ENCODE measurements at regions not wholly inside any gene's neighbourhood (a gene's known extent, or its start where the extent isn't known, plus 50 kb on each side); places are given as distances from the start of the nearest gene placed in this dataset.

GRCh38 chr2:46829231-46829995 is 86.2 kb downstream of the MCFD2 start:
- 79% methylated on average over 12 of the region's 12 CpGs for WGBS (ENCODE audit: missing lambda C conversion rate)
- DNase-seq (ENCODE audit: low read depth in 1 of 2, low spot score in 1 of 2) = no peak
- no peak for ATAC-seq
- ChIA-PET CTCF (no interaction called here), POLR2A (no interaction called here)
- Histone ChIP-seq H3K4me1 (peaks cover 15% of the 10 kb centered on the region; the same call in 1 of the 3 replicates), H3K9me3 (peaks cover 10% of the 10 kb centered on the region; the same call in 2 of the 3 replicates), H3K4me3 (no peak overlapping the region), H3K4me2 (no peak overlapping the region), H3K27ac (0 out of 6 replicates have a peak overlapping the region, but pooled peaks of 1 of the 2 experiments have one; percentile 1)
- FAIRE-seq = no peak
- TF ChIP-seq POLR2A (IDR thresholded peaks at IDR 0.05; ENCODE audit: low read length) (peak; percentile 6; the same call in 1 of the 2 replicates), NR3C1 (IDR thresholded peaks at IDR 0.05) (no peak)

- no peak overlapping the region for H3K4me2 ChIP-seq
- ChIA-PET CTCF (interaction anchor here (0.9 kb wide), 1 partner anchor 15 kb away, joined by 3 read pairs; no protein-coding TSS in a partner anchor), POLR2A (no interaction called here)
- H3K27ac ChIP-seq = peak overlapping the region in 1 of 2 experiments; percentile 60; a peak in 2 of 6 replicates
- peaks cover 10% of the 10 kb centered on the region; the same call in 2 of the 3 replicates for H3K9me3 ChIP-seq
- TF ChIP-seq, protein P1, sequence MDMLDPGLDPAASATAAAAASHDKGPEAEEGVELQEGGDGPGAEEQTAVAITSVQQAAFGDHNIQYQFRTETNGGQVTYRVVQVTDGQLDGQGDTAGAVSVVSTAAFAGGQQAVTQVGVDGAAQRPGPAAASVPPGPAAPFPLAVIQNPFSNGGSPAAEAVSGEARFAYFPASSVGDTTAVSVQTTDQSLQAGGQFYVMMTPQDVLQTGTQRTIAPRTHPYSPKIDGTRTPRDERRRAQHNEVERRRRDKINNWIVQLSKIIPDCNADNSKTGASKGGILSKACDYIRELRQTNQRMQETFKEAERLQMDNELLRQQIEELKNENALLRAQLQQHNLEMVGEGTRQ (IDR thresholded peaks at IDR 0.05) = no peak
- TF ChIP-seq ATOH8 (CRISPR knock-in tag; IDR thresholded peaks at IDR 0.05; ENCODE audit: low read depth) (no peak), HEYL (CRISPR knock-in tag; IDR thresholded peaks at IDR 0.05) (no peak)
- FAIRE-seq (no peak), DNase-seq (ENCODE audit: low read depth in 1 of 2, low spot score in 1 of 2) (no peak), ATAC-seq (no peak)
- WGBS (ENCODE audit: missing lambda C conversion rate) = 77% methylated on average over 2 of the region's 2 CpGs
- no peak overlapping the region for H3K4me3 ChIP-seq
- H3K4me1 ChIP-seq = peaks cover 15% of the 10 kb centered on the region; the same call in 1 of the 3 replicates
Observed at GRCh38 chr2:46828491-46829230, 86.9 kb downstream of the MCFD2 start.

DNA sequence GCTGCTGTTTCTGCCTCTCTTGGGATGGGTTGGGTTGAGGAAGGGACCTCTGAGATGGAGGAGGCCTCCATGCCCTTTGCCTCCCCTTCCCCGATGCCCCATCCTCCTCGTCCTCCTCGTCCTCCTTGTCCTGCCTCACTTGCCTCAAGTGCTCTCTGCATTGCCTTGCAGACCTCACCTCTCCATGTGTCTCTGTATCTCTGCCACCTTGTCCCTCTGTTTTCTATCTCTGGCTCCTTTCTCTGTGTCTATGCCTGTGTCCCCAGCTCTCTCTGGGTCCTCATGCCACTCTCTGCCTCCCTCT is 87.5 kb downstream of the MCFD2 start:
- DNase-seq (ENCODE audit: low read depth in 1 of 2, low spot score in 1 of 2) (no peak), ATAC-seq (no peak), FAIRE-seq (no peak)
- Histone ChIP-seq H3K9me3 (peaks cover 10% of the 10 kb centered on the region; the same call in 2 of the 3 replicates), H3K4me1 (peaks cover 15% of the 10 kb centered on the region; the same call in 1 of the 3 replicates), H3K27ac (peak overlapping the region in 1 of 2 experiments; percentile 60; a peak in 3 of 6 replicates), H3K4me3 (no peak overlapping the region), H3K4me2 (no peak overlapping the region)
- ChIA-PET CTCF (interaction anchor here (0.8 to 0.9 kb wide), 2 partner anchors 15 to 17 kb away, joined by 3 read pairs; no protein-coding TSS in a partner anchor), POLR2A (no interaction called here)
- WGBS (ENCODE audit: missing lambda C conversion rate) = 89% methylated on average over 3 of the region's 3 CpGs
- TF ChIP-seq MAZ (IDR thresholded peaks at IDR 0.05; ENCODE audit: borderline replicate concordance, low read depth, low read length) (no peak), ZSCAN20 (CRISPR knock-in tag; IDR thresholded peaks at IDR 0.05) (no peak), HMGXB4 (CRISPR knock-in tag; IDR thresholded peaks at IDR 0.05; ENCODE audit: borderline replicate concordance) (no peak), NPAS2 (CRISPR knock-in tag; IDR thresholded peaks at IDR 0.05; ENCODE audit: borderline replicate concordance) (no peak), HEYL (CRISPR knock-in tag; IDR thresholded peaks at IDR 0.05) (no peak), PHF8 (IDR thresholded peaks at IDR 0.05; ENCODE audit: borderline replicate concordance, low read depth) (no peak), POLR2A (IDR thresholded peaks at IDR 0.05; ENCODE audit: low read length) (no peak), RAD21 (conservative IDR thresholded peaks at IDR 0.05 in 1 of 2, IDR thresholded peaks at IDR 0.05 in 1 of 2) (no peak), CEBPB (IDR thresholded peaks at IDR 0.05) (no peak), KDM1A (IDR thresholded peaks at IDR 0.05; ENCODE audit: low read depth) (no peak), HOXB5 (CRISPR knock-in tag; IDR thresholded peaks at IDR 0.05) (no peak), JUNB (IDR thresholded peaks at IDR 0.05) (no peak), BHLHE40 (IDR thresholded peaks at IDR 0.05; ENCODE audit: low read depth, low read length) (no peak), HOXB13 (CRISPR knock-in tag; IDR thresholded peaks at IDR 0.05; ENCODE audit: low read depth) (no peak)
- TF ChIP-seq, protein P2, sequence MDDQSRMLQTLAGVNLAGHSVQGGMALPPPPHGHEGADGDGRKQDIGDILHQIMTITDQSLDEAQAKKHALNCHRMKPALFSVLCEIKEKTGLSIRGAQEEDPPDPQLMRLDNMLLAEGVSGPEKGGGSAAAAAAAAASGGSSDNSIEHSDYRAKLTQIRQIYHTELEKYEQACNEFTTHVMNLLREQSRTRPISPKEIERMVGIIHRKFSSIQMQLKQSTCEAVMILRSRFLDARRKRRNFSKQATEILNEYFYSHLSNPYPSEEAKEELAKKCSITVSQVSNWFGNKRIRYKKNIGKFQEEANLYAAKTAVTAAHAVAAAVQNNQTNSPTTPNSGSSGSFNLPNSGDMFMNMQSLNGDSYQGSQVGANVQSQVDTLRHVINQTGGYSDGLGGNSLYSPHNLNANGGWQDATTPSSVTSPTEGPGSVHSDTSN (IDR thresholded peaks at IDR 0.05) = no peak
- TF ChIP-seq, protein P3, sequence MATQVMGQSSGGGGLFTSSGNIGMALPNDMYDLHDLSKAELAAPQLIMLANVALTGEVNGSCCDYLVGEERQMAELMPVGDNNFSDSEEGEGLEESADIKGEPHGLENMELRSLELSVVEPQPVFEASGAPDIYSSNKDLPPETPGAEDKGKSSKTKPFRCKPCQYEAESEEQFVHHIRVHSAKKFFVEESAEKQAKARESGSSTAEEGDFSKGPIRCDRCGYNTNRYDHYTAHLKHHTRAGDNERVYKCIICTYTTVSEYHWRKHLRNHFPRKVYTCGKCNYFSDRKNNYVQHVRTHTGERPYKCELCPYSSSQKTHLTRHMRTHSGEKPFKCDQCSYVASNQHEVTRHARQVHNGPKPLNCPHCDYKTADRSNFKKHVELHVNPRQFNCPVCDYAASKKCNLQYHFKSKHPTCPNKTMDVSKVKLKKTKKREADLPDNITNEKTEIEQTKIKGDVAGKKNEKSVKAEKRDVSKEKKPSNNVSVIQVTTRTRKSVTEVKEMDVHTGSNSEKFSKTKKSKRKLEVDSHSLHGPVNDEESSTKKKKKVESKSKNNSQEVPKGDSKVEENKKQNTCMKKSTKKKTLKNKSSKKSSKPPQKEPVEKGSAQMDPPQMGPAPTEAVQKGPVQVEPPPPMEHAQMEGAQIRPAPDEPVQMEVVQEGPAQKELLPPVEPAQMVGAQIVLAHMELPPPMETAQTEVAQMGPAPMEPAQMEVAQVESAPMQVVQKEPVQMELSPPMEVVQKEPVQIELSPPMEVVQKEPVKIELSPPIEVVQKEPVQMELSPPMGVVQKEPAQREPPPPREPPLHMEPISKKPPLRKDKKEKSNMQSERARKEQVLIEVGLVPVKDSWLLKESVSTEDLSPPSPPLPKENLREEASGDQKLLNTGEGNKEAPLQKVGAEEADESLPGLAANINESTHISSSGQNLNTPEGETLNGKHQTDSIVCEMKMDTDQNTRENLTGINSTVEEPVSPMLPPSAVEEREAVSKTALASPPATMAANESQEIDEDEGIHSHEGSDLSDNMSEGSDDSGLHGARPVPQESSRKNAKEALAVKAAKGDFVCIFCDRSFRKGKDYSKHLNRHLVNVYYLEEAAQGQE (IDR thresholded peaks at IDR 0.05) = no peak
- TF ChIP-seq, protein P4, sequence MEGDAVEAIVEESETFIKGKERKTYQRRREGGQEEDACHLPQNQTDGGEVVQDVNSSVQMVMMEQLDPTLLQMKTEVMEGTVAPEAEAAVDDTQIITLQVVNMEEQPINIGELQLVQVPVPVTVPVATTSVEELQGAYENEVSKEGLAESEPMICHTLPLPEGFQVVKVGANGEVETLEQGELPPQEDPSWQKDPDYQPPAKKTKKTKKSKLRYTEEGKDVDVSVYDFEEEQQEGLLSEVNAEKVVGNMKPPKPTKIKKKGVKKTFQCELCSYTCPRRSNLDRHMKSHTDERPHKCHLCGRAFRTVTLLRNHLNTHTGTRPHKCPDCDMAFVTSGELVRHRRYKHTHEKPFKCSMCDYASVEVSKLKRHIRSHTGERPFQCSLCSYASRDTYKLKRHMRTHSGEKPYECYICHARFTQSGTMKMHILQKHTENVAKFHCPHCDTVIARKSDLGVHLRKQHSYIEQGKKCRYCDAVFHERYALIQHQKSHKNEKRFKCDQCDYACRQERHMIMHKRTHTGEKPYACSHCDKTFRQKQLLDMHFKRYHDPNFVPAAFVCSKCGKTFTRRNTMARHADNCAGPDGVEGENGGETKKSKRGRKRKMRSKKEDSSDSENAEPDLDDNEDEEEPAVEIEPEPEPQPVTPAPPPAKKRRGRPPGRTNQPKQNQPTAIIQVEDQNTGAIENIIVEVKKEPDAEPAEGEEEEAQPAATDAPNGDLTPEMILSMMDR (IDR thresholded peaks at IDR 0.05) = no peak

Measured in A549 (cell line).